GM23338 (cell line): ENCODE measurements at regions not wholly inside any gene's neighbourhood (a gene's known extent, or its start where the extent isn't known, plus 50 kb on each side); places are given as distances from the start of the nearest gene placed in this dataset.

Experiments used
- ATAC-seq: fragments of 200-7000 bp; cut with Tn5 transposase; 3 replicates; pipeline ENCODE4 v1.9.1; 2020
- DNase-seq: peaks from one replicate; pipeline ENCODE4 v3.0.0-alpha.2; 2015; ENCODE audit warnings: low spot score
- H2AFZ ChIP-seq: fragments of 200-600 bp; sonication (generic); 2 replicates; pipeline ENCODE4 v1.8.0; 2016; ENCODE audit warnings: antibody characterized with exemption, mild to moderate bottlenecking, moderate library complexity
- H3F3A ChIP-seq: fragments of 200-600 bp; sonication (generic); replicated peaks from 2 replicates; pipeline ENCODE4 v1.8.0; 2017; ENCODE audit warnings: antibody characterized with exemption, mixed run types, low read depth
- H3K27ac ChIP-seq: fragments of 200-600 bp; sonication (generic); 2 replicates; pipeline ENCODE4 v1.6.1; 2016; ENCODE audit warnings: low read depth
- H3K27me3 ChIP-seq: fragments of 200-600 bp; sonication (generic); 2 replicates; pipeline ENCODE4 v1.8.0; 2016; ENCODE audit warnings: mild to moderate bottlenecking, mixed run types, moderate library complexity; ENCODE audit not compliant: insufficient read depth
- H3K36me3 ChIP-seq: fragments of 200-600 bp; sonication (generic); 2 replicates; pipeline ENCODE4 v1.8.0; 2016; ENCODE audit warnings: mild to moderate bottlenecking; ENCODE audit not compliant: insufficient read depth
- H3K4me1 ChIP-seq: fragments of 200-600 bp; sonication (generic); 2 replicates; pipeline ENCODE4 v1.8.0; 2016; ENCODE audit warnings: mild to moderate bottlenecking, moderate library complexity; ENCODE audit not compliant: insufficient read depth
- H3K4me2 ChIP-seq: fragments of 200-600 bp; sonication (generic); 2 replicates; pipeline ENCODE4 v1.7.1; 2017; ENCODE audit warnings: mixed run types
- H3K4me3 ChIP-seq: fragments of 200-600 bp; sonication (generic); 2 replicates; pipeline ENCODE4 v1.6.1; 2016; ENCODE audit warnings: mixed run types
- H3K79me2 ChIP-seq: fragments of 200-600 bp; sonication (generic); replicated peaks from 2 replicates; pipeline ENCODE4 v1.8.0; 2017; ENCODE audit warnings: mild to moderate bottlenecking; ENCODE audit not compliant: insufficient read depth
- H3K9me2 ChIP-seq: fragments of 200-600 bp; sonication (generic); 2 replicates; pipeline ENCODE4 v1.8.0; 2017; ENCODE audit not compliant: insufficient read depth
- H4K20me1 ChIP-seq: fragments of 200-600 bp; sonication (generic); replicated peaks from 2 replicates; pipeline ENCODE4 v1.8.0; 2017; ENCODE audit warnings: mild to moderate bottlenecking; ENCODE audit not compliant: insufficient read depth
- H3K27ac Mint-ChIP-seq: 2 replicates; pipeline ENCODE4 v1.8.0; 2020; ENCODE audit warnings: inconsistent platforms, mild to moderate bottlenecking, moderate library complexity, mixed read lengths
- H3K27me3 Mint-ChIP-seq: 3 replicates; pipeline ENCODE4 v1.8.0; 2022; ENCODE audit warnings: low read depth, mild to moderate bottlenecking, moderate library complexity, mixed read lengths, inconsistent platforms; ENCODE audit not compliant: insufficient read depth, poor library complexity
- H3K36me3 Mint-ChIP-seq: 3 replicates; pipeline ENCODE4 v1.8.0; 2021; ENCODE audit warnings: low read depth, mild to moderate bottlenecking, inconsistent platforms, moderate library complexity, mixed read lengths
- H3K4me1 Mint-ChIP-seq: 3 replicates; pipeline ENCODE4 v1.8.0; 2020; ENCODE audit warnings: mild to moderate bottlenecking, inconsistent platforms, mixed read lengths
- H3K4me3 Mint-ChIP-seq: 3 replicates; pipeline ENCODE4 v1.8.0; 2021; ENCODE audit warnings: moderate library complexity, mild to moderate bottlenecking, inconsistent platforms, mixed read lengths
- H3K9me3 Mint-ChIP-seq: 3 replicates; pipeline ENCODE4 v1.8.0; 2020; ENCODE audit warnings: moderate library complexity, mild to moderate bottlenecking, inconsistent platforms, mixed read lengths
- CREB1 ChIP-seq: fragments of 250-450 bp; sonication (Bioruptor Pico); IDR thresholded peaks from 2 replicates; pipeline ENCODE4 v1.5.0; 2020; ENCODE audit warnings: low read depth, mild to moderate bottlenecking, moderate library complexity
- EZH2 ChIP-seq: fragments of 200-600 bp; sonication (generic); IDR thresholded peaks from one replicate; pipeline ENCODE4 v1.8.0; 2017; ENCODE audit warnings: antibody characterized with exemption, mild to moderate bottlenecking, low read depth; ENCODE audit not compliant: unreplicated experiment
- EZH2phosphoT487 ChIP-seq: fragments of 200-600 bp; sonication (generic); IDR thresholded peaks from one replicate; pipeline ENCODE4 v1.8.1; 2018; ENCODE audit warnings: antibody characterized with exemption; ENCODE audit not compliant: unreplicated experiment
- JUNB ChIP-seq: IDR thresholded peaks from one replicate; pipeline ENCODE4 v1.6.1; 2016; ENCODE audit warnings: antibody characterized with exemption; ENCODE audit not compliant: unreplicated experiment
- NANOG ChIP-seq: IDR thresholded peaks from 2 replicates; pipeline ENCODE4 v1.6.1; 2016; ENCODE audit warnings: antibody characterized with exemption, borderline replicate concordance
- STAT1 ChIP-seq: IDR thresholded peaks from one replicate; pipeline ENCODE4 v1.6.1; 2016; ENCODE audit warnings: antibody characterized with exemption; ENCODE audit not compliant: unreplicated experiment
- ZNF114 ChIP-seq: fragments of 250-450 bp; sonication (Bioruptor Pico); IDR thresholded peaks from 2 replicates; pipeline ENCODE4 v1.5.0; 2020; ENCODE audit warnings: mild to moderate bottlenecking, moderate library complexity
- ZNF331 ChIP-seq: fragments of 250-450 bp; sonication (Bioruptor Pico); IDR thresholded peaks from 2 replicates; pipeline ENCODE4 v1.5.0; 2020; ENCODE audit warnings: low read depth, mild to moderate bottlenecking, moderate library complexity
- TF ChIP-seq, protein P1 (sequence below): IDR thresholded peaks from one replicate; pipeline ENCODE4 v1.6.1; 2018; ENCODE audit warnings: antibody characterized with exemption; ENCODE audit not compliant: unreplicated experiment
- TF ChIP-seq, protein P2 (sequence below): fragments of 250-450 bp; sonication (Bioruptor Pico); IDR thresholded peaks from 2 replicates; pipeline ENCODE4 v1.5.0; 2020; ENCODE audit warnings: mild to moderate bottlenecking, moderate library complexity

- no peak overlapping the region for H3K27ac Mint-ChIP-seq
- DNase-seq (no peak), ATAC-seq (no peak)
- Histone ChIP-seq H2AFZ (peak overlapping the region; percentile 47; the same call in 1 of the 2 replicates), H3K27ac (no peak overlapping the region), H3K4me3 (no peak overlapping the region), H3K4me2 (no peak overlapping the region), H4K20me1 (no peaks in the 10 kb centered on the region), H3K79me2 (no peaks in the 10 kb centered on the region), H3F3A (no peaks in the 10 kb centered on the region), H3K9me2 (0 out of 2 replicates have a peak, but pooled peaks cover 3% of the 10 kb centered on the region), H3K36me3 (no peaks in the 10 kb centered on the region), H3K27me3 (no peaks in the 10 kb centered on the region), H3K4me1 (peaks cover 8% of the 10 kb centered on the region)
- no peaks in the 10 kb centered on the region; the same call in 2 of the 3 replicates for H3K9me3 Mint-ChIP-seq
- H3K4me1 Mint-ChIP-seq: peaks cover 4% of the 10 kb centered on the region
- no peaks in the 10 kb centered on the region for H3K27me3 Mint-ChIP-seq
- TF ChIP-seq EZH2 (no peak), EZH2phosphoT487 (no peak), CREB1 (CRISPR knock-in tag) (no peak), ZNF331 (no peak), JUNB (no peak), ZNF114 (CRISPR knock-in tag) (no peak), NANOG (no peak), STAT1 (no peak)
- TF ChIP-seq, protein P1, sequence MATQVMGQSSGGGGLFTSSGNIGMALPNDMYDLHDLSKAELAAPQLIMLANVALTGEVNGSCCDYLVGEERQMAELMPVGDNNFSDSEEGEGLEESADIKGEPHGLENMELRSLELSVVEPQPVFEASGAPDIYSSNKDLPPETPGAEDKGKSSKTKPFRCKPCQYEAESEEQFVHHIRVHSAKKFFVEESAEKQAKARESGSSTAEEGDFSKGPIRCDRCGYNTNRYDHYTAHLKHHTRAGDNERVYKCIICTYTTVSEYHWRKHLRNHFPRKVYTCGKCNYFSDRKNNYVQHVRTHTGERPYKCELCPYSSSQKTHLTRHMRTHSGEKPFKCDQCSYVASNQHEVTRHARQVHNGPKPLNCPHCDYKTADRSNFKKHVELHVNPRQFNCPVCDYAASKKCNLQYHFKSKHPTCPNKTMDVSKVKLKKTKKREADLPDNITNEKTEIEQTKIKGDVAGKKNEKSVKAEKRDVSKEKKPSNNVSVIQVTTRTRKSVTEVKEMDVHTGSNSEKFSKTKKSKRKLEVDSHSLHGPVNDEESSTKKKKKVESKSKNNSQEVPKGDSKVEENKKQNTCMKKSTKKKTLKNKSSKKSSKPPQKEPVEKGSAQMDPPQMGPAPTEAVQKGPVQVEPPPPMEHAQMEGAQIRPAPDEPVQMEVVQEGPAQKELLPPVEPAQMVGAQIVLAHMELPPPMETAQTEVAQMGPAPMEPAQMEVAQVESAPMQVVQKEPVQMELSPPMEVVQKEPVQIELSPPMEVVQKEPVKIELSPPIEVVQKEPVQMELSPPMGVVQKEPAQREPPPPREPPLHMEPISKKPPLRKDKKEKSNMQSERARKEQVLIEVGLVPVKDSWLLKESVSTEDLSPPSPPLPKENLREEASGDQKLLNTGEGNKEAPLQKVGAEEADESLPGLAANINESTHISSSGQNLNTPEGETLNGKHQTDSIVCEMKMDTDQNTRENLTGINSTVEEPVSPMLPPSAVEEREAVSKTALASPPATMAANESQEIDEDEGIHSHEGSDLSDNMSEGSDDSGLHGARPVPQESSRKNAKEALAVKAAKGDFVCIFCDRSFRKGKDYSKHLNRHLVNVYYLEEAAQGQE: no peak
- TF ChIP-seq, protein P2, sequence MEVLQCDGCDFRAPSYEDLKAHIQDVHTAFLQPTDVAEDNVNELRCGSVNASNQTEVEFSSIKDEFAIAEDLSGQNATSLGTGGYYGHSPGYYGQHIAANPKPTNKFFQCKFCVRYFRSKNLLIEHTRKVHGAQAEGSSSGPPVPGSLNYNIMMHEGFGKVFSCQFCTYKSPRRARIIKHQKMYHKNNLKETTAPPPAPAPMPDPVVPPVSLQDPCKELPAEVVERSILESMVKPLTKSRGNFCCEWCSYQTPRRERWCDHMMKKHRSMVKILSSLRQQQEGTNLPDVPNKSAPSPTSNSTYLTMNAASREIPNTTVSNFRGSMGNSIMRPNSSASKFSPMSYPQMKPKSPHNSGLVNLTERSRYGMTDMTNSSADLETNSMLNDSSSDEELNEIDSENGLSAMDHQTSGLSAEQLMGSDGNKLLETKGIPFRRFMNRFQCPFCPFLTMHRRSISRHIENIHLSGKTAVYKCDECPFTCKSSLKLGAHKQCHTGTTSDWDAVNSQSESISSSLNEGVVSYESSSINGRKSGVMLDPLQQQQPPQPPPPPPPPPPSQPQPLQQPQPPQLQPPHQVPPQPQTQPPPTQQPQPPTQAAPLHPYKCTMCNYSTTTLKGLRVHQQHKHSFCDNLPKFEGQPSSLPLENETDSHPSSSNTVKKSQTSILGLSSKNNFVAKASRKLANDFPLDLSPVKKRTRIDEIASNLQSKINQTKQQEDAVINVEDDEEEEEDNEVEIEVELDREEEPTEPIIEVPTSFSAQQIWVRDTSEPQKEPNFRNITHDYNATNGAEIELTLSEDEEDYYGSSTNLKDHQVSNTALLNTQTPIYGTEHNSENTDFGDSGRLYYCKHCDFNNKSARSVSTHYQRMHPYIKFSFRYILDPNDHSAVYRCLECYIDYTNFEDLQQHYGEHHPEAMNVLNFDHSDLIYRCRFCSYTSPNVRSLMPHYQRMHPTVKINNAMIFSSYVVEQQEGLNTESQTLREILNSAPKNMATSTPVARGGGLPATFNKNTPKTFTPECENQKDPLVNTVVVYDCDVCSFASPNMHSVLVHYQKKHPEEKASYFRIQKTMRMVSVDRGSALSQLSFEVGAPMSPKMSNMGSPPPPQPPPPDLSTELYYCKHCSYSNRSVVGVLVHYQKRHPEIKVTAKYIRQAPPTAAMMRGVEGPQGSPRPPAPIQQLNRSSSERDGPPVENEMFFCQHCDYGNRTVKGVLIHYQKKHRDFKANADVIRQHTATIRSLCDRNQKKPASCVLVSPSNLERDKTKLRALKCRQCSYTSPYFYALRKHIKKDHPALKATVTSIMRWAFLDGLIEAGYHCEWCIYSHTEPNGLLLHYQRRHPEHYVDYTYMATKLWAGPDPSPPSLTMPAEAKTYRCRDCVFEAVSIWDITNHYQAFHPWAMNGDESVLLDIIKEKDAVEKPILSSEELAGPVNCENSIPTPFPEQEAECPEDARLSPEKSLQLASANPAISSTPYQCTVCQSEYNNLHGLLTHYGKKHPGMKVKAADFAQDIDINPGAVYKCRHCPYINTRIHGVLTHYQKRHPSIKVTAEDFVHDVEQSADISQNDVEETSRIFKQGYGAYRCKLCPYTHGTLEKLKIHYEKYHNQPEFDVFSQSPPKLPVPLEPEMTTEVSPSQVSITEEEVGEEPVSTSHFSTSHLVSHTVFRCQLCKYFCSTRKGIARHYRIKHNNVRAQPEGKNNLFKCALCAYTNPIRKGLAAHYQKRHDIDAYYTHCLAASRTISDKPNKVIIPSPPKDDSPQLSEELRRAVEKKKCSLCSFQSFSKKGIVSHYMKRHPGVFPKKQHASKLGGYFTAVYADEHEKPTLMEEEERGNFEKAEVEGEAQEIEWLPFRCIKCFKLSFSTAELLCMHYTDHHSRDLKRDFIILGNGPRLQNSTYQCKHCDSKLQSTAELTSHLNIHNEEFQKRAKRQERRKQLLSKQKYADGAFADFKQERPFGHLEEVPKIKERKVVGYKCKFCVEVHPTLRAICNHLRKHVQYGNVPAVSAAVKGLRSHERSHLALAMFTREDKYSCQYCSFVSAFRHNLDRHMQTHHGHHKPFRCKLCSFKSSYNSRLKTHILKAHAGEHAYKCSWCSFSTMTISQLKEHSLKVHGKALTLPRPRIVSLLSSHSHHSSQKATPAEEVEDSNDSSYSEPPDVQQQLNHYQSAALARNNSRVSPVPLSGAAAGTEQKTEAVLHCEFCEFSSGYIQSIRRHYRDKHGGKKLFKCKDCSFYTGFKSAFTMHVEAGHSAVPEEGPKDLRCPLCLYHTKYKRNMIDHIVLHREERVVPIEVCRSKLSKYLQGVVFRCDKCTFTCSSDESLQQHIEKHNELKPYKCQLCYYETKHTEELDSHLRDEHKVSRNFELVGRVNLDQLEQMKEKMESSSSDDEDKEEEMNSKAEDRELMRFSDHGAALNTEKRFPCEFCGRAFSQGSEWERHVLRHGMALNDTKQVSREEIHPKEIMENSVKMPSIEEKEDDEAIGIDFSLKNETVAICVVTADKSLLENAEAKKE (CRISPR knock-in tag): no peak
- H3K4me3 Mint-ChIP-seq: no peak overlapping the region
- no peaks in the 10 kb centered on the region for H3K36me3 Mint-ChIP-seq
Observed at GRCh38 chr4:32215277-32215676, 1495.1 kb downstream of the PCDH7 start.
